ENCODE measurements at regions not wholly inside any gene's neighbourhood (a gene's known extent, or its start where the extent isn't known, plus 50 kb on each side); places are given as distances from the start of the nearest gene placed in this dataset.

DNA sequence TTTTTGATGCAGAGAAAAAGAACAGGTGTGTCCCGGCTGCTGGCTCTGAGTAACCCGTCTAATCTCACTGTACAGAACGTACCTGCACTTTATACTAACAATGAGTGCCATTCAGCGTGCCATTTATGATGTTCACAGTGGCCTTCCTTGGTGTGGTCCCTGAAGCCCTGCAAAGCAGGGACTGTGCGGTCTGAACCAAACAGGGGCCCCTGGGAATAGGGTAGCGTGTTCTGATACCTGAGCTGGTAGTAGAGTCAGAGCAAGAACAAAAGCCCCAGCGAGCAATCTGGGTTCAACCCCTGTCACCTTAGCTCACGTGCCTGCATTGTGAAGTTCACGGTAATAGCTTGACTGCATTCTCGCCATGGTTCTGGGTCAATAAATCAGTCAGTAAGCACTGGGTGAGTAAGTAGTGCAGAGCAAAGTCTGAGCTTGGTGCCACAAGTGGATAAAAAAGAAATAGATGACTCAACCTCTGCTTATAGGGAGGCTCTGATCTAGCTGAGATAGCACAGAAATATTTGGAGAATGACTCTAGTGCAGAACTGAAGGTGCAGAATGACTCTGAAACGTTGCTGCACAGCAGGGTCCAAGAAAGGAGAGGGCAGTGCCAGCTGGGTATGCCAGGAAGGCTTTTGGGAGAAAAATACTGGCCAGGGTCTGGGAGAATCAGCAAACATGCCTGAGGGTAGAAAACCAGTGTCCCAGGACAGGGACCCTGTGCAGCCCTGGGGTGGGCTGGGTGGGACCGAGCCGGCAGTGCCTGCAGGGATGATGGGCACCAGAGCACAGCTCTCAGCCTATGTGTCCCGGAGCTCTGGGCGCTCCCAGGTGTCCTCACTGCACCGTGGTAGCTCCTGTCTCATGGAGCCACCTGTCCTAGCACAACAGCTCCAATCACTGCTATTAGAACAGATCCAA is 125.9 kb downstream of the RHOU start:
- TF ChIP-seq CTCF (IDR thresholded peaks at IDR 0.05; ENCODE audit: control insufficient read depth, extremely low read depth, insufficient read depth), result no peak
- H3K4me3 ChIP-seq (ENCODE audit: low read depth, low read length), result no peak overlapping the region
- no peak for DNase-seq (ENCODE audit: low read depth)

DNA sequence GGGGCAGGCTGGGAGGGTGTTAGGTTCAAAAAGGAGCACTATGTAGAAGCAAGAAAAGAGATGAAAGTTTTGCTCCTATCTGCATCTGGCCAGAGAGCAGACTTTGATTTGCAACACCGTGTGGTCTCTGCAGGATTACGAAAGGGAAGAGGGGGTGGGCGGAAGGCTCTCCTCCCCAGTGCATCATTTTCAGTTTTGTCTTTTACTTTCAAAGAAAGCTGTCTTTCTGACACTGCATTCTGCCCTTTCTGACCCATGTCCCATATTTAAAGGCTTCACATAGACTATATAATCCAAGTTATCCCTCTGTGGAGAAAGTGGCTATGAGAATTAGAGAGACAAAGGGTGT is 126.5 kb downstream of the RHOU start:
- DNase-seq (ENCODE audit: low read depth), result no peak
- no peak overlapping the region for H3K4me3 ChIP-seq (ENCODE audit: low read depth, low read length)
- no peak for TF ChIP-seq CTCF (IDR thresholded peaks at IDR 0.05; ENCODE audit: control insufficient read depth, extremely low read depth, insufficient read depth)

DNA sequence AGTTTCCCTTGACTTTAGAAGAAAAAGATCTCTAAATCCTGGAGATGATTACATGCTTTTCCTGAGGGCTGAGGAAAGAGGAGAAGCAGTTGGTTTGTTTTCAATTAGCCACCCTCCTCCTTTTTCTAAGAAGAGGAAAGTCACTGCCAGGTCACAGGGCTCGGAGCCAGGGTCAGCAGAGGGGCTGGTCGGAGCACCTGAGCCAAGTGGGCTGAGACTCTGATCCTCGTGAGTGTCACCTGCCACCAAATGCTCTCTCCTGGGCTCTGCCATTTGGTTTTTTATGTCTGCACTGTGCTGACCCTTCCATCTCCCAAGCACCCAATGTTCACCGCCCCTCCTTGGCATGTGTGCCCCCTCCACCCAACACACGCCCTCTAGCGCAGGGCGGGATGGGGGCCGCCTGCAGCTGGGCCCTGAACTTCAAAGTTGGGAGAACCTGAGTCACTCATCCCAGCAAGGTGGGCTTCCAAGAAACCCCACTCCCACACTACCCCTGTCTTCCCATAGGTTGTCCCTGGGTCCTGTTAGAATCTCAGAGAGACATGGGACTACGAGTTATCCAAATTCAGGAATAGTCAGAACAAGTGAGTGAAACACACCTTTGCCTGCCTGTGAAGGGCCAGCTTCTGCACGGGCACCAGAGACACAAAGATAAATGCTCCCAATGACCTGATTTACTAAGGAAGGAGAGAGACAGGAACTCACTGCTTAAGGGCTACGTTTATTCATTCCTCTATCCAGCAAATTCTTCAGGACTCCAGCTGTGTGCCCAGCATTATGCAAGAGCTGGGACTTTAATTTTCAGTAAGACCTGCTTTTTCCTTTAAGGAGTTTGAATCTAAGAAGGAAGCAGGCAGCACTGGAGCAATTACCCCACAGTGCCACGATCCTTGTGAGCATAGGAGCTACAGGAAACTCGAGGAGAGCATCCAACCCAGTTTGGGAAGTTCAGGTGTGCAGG is 127.5 kb downstream of the RHOU start:
- no peak for TF ChIP-seq CTCF (IDR thresholded peaks at IDR 0.05; ENCODE audit: control insufficient read depth, extremely low read depth, insufficient read depth)
- DNase-seq (ENCODE audit: low read depth), result no peak
- H3K4me3 ChIP-seq (ENCODE audit: low read depth, low read length), result no peak overlapping the region

DNA sequence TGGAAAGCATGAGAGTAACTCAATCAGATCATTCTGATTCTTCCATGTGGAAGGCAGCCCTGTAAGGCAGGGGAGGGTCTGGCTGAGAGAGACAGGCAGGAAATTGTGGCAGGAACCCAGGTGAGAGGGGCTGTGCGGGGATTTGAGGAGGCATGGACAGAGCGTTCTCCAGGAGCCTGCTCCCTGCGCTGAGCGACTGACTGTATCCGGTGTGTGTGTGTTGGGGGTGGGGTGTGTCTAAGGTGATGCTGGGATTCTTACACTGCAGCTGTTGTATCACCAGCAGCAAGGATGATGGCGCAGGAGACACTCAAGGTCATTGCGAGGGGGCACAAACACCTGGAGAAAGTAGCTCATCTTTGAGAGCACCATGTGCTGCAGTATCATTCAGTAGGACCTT is 128.5 kb downstream of the RHOU start:
- DNase-seq (ENCODE audit: low read depth), result no peak
- no peak for TF ChIP-seq CTCF (IDR thresholded peaks at IDR 0.05; ENCODE audit: control insufficient read depth, extremely low read depth, insufficient read depth)
- H3K4me3 ChIP-seq (ENCODE audit: low read depth, low read length), result no peak overlapping the region

DNA sequence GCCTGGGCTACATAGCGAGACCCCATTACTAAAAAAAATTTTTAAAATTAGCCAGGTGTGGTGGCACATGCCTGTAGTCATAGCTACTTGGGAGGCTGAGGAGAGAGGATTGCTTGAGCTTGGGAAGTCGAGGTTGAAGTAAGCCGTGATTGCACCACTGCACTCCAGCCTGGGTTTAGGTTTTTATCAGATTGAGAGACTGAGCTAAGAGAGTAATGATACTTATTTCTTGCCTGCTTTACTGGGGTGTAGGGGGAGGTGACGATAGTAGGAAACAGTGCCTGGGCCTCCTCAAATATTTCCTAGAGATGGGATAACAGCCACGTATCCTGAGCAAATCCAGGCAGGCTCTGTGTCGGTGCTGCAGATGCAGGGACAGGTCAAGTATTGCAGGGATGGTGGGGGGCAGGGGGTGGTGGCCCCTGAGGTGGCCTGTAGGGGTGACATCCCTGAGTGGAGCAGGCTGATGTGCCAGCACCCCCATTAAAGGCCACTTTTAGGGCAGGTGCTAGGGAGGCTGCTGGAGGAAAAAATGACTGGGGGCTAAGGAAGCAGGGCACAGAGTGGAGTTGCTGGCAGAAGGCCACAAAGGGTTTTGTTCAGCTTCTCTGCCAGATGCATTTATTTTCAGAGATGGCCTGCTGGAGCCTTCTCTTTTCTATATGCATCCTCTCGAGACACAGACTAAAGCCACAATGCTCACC is 130.5 kb downstream of the RHOU start:
- no peak for TF ChIP-seq CTCF (IDR thresholded peaks at IDR 0.05; ENCODE audit: control insufficient read depth, extremely low read depth, insufficient read depth)
- no peak overlapping the region for H3K4me3 ChIP-seq (ENCODE audit: low read depth, low read length)
- DNase-seq (ENCODE audit: low read depth), result no peak

DNA sequence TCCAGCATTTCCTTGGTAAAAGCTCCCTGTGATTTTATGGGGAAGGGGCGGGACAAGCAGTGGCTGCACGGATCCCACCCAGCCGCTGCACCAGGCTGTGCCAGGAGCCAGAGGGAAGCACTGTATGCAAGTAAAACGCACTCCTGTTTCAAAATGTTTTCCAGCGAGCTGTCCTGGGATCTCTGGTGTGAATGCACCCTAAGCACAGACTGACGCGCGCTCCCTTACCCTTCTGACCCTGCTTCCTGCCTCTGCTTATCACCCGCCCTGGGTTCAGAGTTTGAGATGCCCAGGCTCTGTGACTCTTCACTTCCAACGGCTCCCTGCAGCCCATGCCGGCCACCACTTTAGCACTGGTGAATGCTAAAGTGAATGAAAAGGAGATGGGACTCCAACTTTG is 131.2 kb downstream of the RHOU start:
- no peak for DNase-seq (ENCODE audit: low read depth)
- H3K4me3 ChIP-seq (ENCODE audit: low read depth, low read length), result no peak overlapping the region
- TF ChIP-seq CTCF (IDR thresholded peaks at IDR 0.05; ENCODE audit: control insufficient read depth, extremely low read depth, insufficient read depth), result no peak
